BJ (cell line): ENCODE measurements at regions not wholly inside any gene's neighbourhood (a gene's known extent, or its start where the extent isn't known, plus 50 kb on each side); places are given as distances from the start of the nearest gene placed in this dataset.

ENCODE experiments used
- CTCF ChIA-PET: fragments of 350-600 bp; formaldehyde crosslinking; extraction: SDS; loops from one replicate; lab custom pipeline; 2021; ENCODE audit warnings: antibody characterized with exemption, inconsistent platforms; lab: Yijun Ruan, JAX
- POLR2A ChIA-PET: fragments of 300-600 bp; sonication (Branson Sonifier 250); formaldehyde crosslinking; extraction: SDS; loops from one replicate; lab custom pipeline; 2021; ENCODE audit warnings: antibody characterized with exemption; lab: Charles Lee
- DNase-seq: peaks from one replicate; pipeline ENCODE4 v3.0.0-alpha.2; 2011; ENCODE audit warnings: low read depth
- H3K27me3 ChIP-seq: 2 replicates; pipeline ENCODE4 v1.6.0; 2011; ENCODE audit warnings: low read length; ENCODE audit not compliant: control insufficient read depth, insufficient read depth
- H3K36me3 ChIP-seq: 2 replicates; pipeline ENCODE4 v1.5.1; 2011; ENCODE audit warnings: low read length; ENCODE audit not compliant: control insufficient read depth, insufficient read depth
- H3K4me3 ChIP-seq: 2 replicates; pipeline ENCODE4 v1.5.1; 2011; ENCODE audit warnings: low read depth, mild to moderate bottlenecking, control low read depth, low read length
- CTCF ChIP-seq: IDR thresholded peaks from 2 replicates; pipeline ENCODE4 v1.5.1; 2011; ENCODE audit warnings: low read depth, mild to moderate bottlenecking, control low read depth, inconsistent platforms, low read length, moderate library complexity; ENCODE audit not compliant: insufficient read depth

- no peaks in the 10 kb centered on the region for H3K27me3 ChIP-seq
- CTCF ChIA-PET: no interaction called here
- POLR2A ChIA-PET: no interaction called here
- H3K4me3 ChIP-seq: no peak overlapping the region
- H3K36me3 ChIP-seq: no peaks in the 10 kb centered on the region
- TF ChIP-seq CTCF: no peak
- DNase-seq: no peak
These were observed 1109.2 kb downstream of the FLRT2 start for GRCh38 chr14:86639146-86639545.

DNA sequence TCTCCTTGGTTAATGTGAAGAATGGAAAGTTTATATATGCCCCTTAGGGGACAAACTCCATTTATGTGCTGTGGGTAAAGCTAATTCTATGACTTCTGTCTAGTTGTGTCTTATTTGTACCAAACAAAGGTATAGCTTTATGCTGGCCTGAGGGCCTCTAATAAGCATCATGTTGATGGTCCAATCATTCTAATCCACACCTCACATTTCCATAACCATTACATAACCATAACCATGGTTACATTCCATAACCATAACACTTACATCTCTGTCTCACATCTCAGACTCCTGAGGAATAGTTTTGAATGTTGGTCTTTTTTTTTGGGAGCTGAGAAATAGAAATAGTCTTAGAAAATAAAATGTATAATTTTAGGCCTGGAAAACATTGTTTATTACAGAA is 1097.1 kb downstream of the FLRT2 start:
- DNase-seq: no peak
- H3K36me3 ChIP-seq: no peaks in the 10 kb centered on the region
- H3K27me3 ChIP-seq: no peaks in the 10 kb centered on the region
- ChIA-PET CTCF (no interaction called here), POLR2A (no interaction called here)
- TF ChIP-seq CTCF: no peak
- H3K4me3 ChIP-seq: no peak overlapping the region

DNA sequence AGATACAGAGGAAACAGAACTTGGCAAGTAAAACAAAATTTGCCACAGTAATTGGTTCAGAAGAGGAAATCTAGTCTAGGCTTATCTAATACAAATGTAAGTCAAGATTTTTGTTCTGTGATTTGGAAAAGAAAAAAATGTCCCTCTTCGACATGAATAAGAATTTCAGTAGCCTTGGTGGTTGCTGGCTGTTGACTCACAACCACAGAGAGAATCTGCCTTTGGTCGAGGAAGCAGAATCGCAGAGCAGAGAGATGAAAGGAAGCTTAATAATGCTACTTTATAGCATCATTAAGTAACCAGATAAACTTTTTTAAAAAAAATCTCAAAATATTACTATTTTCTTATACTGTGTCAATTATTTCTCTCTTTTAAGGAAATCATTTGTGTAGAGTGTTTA is 1096.6 kb downstream of the FLRT2 start:
- Histone ChIP-seq H3K27me3 (no peaks in the 10 kb centered on the region), H3K36me3 (no peaks in the 10 kb centered on the region), H3K4me3 (no peak overlapping the region)
- ChIA-PET POLR2A (no interaction called here), CTCF (no interaction called here)
- TF ChIP-seq CTCF: no peak
- DNase-seq: no peak

DNA sequence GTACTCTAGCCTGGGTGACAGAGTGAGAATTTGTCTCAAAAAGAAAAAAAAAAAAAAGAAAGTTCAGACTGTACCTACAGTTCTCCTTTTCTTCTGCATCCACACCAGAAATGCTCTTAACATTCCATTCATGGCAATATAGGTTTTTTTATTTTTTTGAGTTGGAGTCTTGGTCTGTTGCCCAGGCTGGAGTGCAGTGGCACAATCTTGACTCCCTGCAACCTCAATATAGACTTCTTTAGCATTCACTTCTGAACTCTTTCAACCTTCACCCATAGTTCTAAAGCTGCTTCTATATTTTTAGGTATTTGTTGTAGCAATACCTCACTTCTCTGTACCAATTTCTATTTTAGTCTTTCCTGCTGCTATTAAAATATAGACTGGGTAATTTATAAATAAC is 1095.7 kb downstream of the FLRT2 start:
- ChIA-PET CTCF (no interaction called here), POLR2A (no interaction called here)
- Histone ChIP-seq H3K36me3 (no peaks in the 10 kb centered on the region), H3K27me3 (no peaks in the 10 kb centered on the region), H3K4me3 (no peak overlapping the region)
- no peak for TF ChIP-seq CTCF
- no peak for DNase-seq

GRCh38 chr14:86619726-86620125 is 1089.8 kb downstream of the FLRT2 start:
- no peaks in the 10 kb centered on the region for H3K36me3 ChIP-seq
- CTCF ChIA-PET: no interaction called here
- POLR2A ChIA-PET: no interaction called here
- no peak for TF ChIP-seq CTCF
- no peak for DNase-seq
- H3K27me3 ChIP-seq: no peaks in the 10 kb centered on the region
- no peak overlapping the region for H3K4me3 ChIP-seq
